Parathyroid adenoma (tissue), 2 donors: ENCODE measurements at regions not wholly inside any gene's neighbourhood (a gene's known extent, or its start where the extent isn't known, plus 50 kb on each side); places are given as distances from the start of the nearest gene placed in this dataset.

ENCODE experiments used
- H2AFZ ChIP-seq: fragments of 300-600 bp; sonication (generic); one replicate; pipeline ENCODE4 v1.7.0; 2017; ENCODE audit warnings: antibody characterized with exemption, mild to moderate bottlenecking
- H3K27ac ChIP-seq: fragments of 300-600 bp; sonication (generic); one replicate; pipeline ENCODE4 v1.7.0; 2017
- H3K27me3 ChIP-seq: fragments of 300-600 bp; sonication (generic); one replicate; pipeline ENCODE4 v1.7.0; 2017; ENCODE audit warnings: low read length; ENCODE audit not compliant: control insufficient read depth, insufficient read depth
- H3K36me3 ChIP-seq: fragments of 300-600 bp; sonication (generic); one replicate; pipeline ENCODE4 v1.7.0; 2017; ENCODE audit warnings: low read length; ENCODE audit not compliant: control insufficient read depth, insufficient read depth
- H3K4me1 ChIP-seq: fragments of 300-600 bp; sonication (generic); one replicate; pipeline ENCODE4 v1.7.0; 2017; ENCODE audit warnings: control low read depth
- H3K4me2 ChIP-seq: fragments of 300-600 bp; sonication (generic); one replicate; pipeline ENCODE4 v1.7.0; 2017; ENCODE audit warnings: low read length
- H3K4me3 ChIP-seq: fragments of 300-600 bp; sonication (generic); one replicate; pipeline ENCODE4 v1.7.0; 2017; ENCODE audit warnings: low read depth, low read length
- H3K79me2 ChIP-seq: fragments of 300-600 bp; sonication (generic); one replicate; pipeline ENCODE4 v1.7.0; 2017; ENCODE audit warnings: control low read depth
- H3K9ac ChIP-seq: fragments of 300-600 bp; sonication (generic); one replicate; pipeline ENCODE4 v1.7.0; 2017; ENCODE audit warnings: mild to moderate bottlenecking
- H3K9me3 ChIP-seq: fragments of 300-600 bp; sonication (generic); one replicate; pipeline ENCODE4 v1.7.0; 2017; ENCODE audit warnings: low read length; ENCODE audit not compliant: control insufficient read depth
- TF ChIP-seq, protein P1 (sequence below): fragments of 300-600 bp; sonication (generic); IDR thresholded peaks from one replicate; pipeline ENCODE4 v1.7.0; 2017; ENCODE audit warnings: antibody characterized with exemption, mild to moderate bottlenecking
- donor health status: primary hyperparathyroidism.

DNA sequence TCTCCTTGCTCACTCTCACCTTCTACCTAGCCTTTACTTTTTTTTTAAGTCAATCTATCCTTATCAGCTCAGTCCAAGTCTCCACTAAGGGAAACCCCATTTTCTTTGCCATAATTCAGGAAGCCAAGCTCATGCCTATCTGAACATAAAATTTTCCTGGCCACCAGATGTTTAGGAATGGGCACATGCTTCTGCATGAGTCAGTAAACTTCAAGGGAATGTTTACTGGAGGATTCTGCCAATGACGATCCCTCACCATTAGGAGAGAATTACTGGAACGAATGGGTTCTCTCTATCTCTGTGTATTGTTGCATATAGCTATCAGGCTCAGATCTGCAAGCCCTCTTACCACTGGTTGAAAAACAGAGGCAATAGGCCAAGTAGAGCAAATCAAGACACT lies 731.7 kb upstream of the ZNF804A start:
- Histone ChIP-seq H3K79me2 (no peaks in the 10 kb centered on the region), H3K27me3 (no peaks in the 10 kb centered on the region), H3K27ac (no peak overlapping the region), H3K9ac (no peak overlapping the region), H3K9me3 (no peaks in the 10 kb centered on the region), H3K36me3 (no peaks in the 10 kb centered on the region), H3K4me2 (no peak overlapping the region), H2AFZ (no peak overlapping the region), H3K4me3 (no peak overlapping the region), H3K4me1 (no peaks in the 10 kb centered on the region)
- TF ChIP-seq, protein P1, sequence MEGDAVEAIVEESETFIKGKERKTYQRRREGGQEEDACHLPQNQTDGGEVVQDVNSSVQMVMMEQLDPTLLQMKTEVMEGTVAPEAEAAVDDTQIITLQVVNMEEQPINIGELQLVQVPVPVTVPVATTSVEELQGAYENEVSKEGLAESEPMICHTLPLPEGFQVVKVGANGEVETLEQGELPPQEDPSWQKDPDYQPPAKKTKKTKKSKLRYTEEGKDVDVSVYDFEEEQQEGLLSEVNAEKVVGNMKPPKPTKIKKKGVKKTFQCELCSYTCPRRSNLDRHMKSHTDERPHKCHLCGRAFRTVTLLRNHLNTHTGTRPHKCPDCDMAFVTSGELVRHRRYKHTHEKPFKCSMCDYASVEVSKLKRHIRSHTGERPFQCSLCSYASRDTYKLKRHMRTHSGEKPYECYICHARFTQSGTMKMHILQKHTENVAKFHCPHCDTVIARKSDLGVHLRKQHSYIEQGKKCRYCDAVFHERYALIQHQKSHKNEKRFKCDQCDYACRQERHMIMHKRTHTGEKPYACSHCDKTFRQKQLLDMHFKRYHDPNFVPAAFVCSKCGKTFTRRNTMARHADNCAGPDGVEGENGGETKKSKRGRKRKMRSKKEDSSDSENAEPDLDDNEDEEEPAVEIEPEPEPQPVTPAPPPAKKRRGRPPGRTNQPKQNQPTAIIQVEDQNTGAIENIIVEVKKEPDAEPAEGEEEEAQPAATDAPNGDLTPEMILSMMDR, result no peak

DNA sequence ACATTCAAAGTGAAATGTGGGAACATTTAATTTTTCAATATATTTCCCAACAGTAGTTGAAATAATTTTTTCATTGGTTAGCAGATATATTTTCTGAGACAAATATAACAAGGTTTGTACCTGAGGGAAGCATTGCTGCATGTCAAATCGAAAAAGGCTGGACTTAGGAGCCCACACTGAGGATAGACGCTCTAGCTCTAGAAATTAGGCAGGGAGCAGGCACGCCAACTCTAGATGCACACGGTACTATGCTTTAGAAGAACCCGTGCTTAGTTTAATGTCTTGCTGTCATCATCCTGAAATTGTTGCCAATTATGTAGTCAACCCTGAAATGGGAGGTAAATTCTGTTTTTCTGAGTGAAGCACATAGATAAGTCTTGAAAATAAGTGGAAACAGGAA lies 731.1 kb upstream of the ZNF804A start:
- Histone ChIP-seq H2AFZ (no peak overlapping the region), H3K4me3 (no peak overlapping the region), H3K36me3 (no peaks in the 10 kb centered on the region), H3K4me2 (no peak overlapping the region), H3K27me3 (no peaks in the 10 kb centered on the region), H3K4me1 (no peaks in the 10 kb centered on the region), H3K9ac (no peak overlapping the region), H3K9me3 (no peaks in the 10 kb centered on the region), H3K79me2 (no peaks in the 10 kb centered on the region), H3K27ac (no peak overlapping the region)
- TF ChIP-seq, protein P1, result no peak

DNA sequence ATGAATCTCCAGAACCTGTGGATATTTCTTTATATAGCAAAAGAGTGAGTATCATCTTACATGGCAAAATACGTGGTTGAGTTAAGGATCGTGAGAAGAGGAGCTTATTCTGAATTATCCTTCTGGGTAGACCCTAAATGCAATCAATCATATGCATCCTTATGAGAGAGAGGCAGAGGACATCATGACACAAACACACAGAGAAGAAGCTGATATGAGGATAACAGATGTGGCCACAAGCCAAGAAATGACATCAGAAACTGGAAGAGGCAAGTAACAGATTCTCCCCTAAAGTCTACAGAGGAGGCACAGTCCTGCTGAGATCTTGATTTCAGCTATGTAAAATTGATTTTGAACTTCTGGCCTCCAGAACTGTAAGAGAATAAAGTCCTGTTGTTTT lies 730.2 kb upstream of the ZNF804A start:
- no peak overlapping the region for H3K4me2 ChIP-seq
- TF ChIP-seq, protein P1, result no peak
- H3K79me2 ChIP-seq, result no peaks in the 10 kb centered on the region
- no peak overlapping the region for H3K27ac ChIP-seq
- H3K4me1 ChIP-seq, result no peaks in the 10 kb centered on the region
- no peak overlapping the region for H3K4me3 ChIP-seq
- no peaks in the 10 kb centered on the region for H3K36me3 ChIP-seq
- H3K27me3 ChIP-seq, result no peaks in the 10 kb centered on the region
- no peaks in the 10 kb centered on the region for H3K9me3 ChIP-seq
- H3K9ac ChIP-seq, result no peak overlapping the region
- no peak overlapping the region for H2AFZ ChIP-seq

DNA sequence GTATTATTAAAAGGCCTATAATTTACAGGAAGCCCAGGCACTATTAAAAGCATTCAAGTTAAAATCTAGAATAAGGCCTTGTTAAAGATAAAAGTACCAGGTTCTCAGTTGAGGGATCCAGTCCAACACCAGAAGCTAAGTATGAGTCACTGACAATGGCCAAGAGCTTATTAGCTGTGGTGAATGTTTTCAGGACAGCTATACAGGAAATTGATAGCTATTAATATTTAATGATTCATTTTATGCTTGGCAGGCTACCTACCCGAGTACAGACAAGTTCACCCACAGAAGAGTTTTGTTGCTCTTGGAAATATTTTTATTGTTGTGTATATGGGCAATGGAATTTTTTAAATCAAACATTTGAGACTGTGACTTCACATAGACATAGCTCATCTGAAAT lies 729.6 kb upstream of the ZNF804A start:
- Histone ChIP-seq H3K36me3 (no peaks in the 10 kb centered on the region), H3K4me1 (no peaks in the 10 kb centered on the region), H3K27me3 (no peaks in the 10 kb centered on the region), H3K9ac (no peak overlapping the region), H3K27ac (no peak overlapping the region), H2AFZ (no peak overlapping the region), H3K79me2 (no peaks in the 10 kb centered on the region), H3K9me3 (no peaks in the 10 kb centered on the region), H3K4me2 (no peak overlapping the region), H3K4me3 (no peak overlapping the region)
- TF ChIP-seq, protein P1, result no peak

DNA sequence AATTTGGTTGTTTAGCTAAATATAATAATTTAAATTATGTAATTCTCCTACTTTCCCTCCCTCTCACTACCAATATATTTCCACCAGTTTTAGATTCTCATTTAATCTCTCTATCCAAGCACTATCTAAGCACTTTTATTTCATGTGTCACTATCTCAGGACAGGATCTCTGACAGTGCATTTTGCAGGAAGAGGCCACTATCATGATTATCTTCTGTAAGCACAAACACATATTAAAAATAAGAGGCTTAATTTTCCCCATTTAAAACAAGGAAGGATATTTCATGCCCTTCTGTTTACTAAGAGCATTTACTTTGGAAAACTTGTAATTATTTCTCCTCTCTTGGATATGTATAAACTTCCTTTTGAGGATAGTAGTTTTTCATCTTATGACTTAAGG lies 726.2 kb upstream of the ZNF804A start:
- no peaks in the 10 kb centered on the region for H3K79me2 ChIP-seq
- H3K4me1 ChIP-seq, result no peaks in the 10 kb centered on the region
- H3K36me3 ChIP-seq, result no peaks in the 10 kb centered on the region
- no peak overlapping the region for H3K9ac ChIP-seq
- H2AFZ ChIP-seq, result no peak overlapping the region
- peak overlapping the region; percentile 29 for H3K4me2 ChIP-seq
- no peak overlapping the region for H3K27ac ChIP-seq
- no peaks in the 10 kb centered on the region for H3K9me3 ChIP-seq
- H3K27me3 ChIP-seq, result no peaks in the 10 kb centered on the region
- H3K4me3 ChIP-seq, result no peak overlapping the region
- TF ChIP-seq, protein P1, result no peak
